Mesenchymal stem cell (in vitro differentiated cells and primary cell): ENCODE measurements at regions not wholly inside any gene's neighbourhood (a gene's known extent, or its start where the extent isn't known, plus 50 kb on each side); places are given as distances from the start of the nearest gene placed in this dataset.

Experiments used
- DNase-seq: peaks from one replicate; pipeline ENCODE4 v3.0.0-alpha.2; 2013
- H2AFZ ChIP-seq: one replicate; pipeline ENCODE4 v1.6.1; 2013; ENCODE audit warnings: low read depth, mild to moderate bottlenecking, control low read depth, inconsistent platforms, low read length, moderate library complexity
- H2AK5ac ChIP-seq: 2 replicates; pipeline ENCODE4 v1.6.1; 2013; ENCODE audit warnings: low read length, moderate library complexity, mild to moderate bottlenecking, inconsistent platforms; ENCODE audit not compliant: severe bottlenecking
- H2BK120ac ChIP-seq: one replicate; pipeline ENCODE4 v1.6.1; 2013; ENCODE audit warnings: low read depth, mild to moderate bottlenecking, inconsistent platforms, low read length, moderate library complexity
- H2BK12ac ChIP-seq, 2 experiments: one replicate each; pipeline ENCODE4 v1.6.1; 2013; ENCODE audit warnings: inconsistent platforms in 2 of 2, low read length in 2 of 2, mild to moderate bottlenecking in 2 of 2, moderate library complexity in 2 of 2, control low read depth in 1 of 2
- H2BK15ac ChIP-seq: one replicate; pipeline ENCODE4 v1.6.1; 2013; ENCODE audit warnings: mild to moderate bottlenecking, low read depth, inconsistent platforms; ENCODE audit not compliant: poor library complexity, severe bottlenecking
- H2BK5ac ChIP-seq: 2 replicates; pipeline ENCODE4 v1.6.1; 2013; ENCODE audit warnings: low read depth, mild to moderate bottlenecking, low read length, control low read depth, inconsistent platforms; ENCODE audit not compliant: poor library complexity, severe bottlenecking
- H3K14ac ChIP-seq, 2 experiments: one replicate each; pipeline ENCODE4 v1.6.1; 2013; ENCODE audit warnings: inconsistent platforms in 2 of 2, low read length in 2 of 2, control low read depth in 1 of 2, mild to moderate bottlenecking in 1 of 2, moderate library complexity in 1 of 2
- H3K18ac ChIP-seq, 2 experiments: one replicate each; pipeline ENCODE4 v1.6.1; 2013; ENCODE audit warnings: inconsistent platforms in 2 of 2, low read length in 2 of 2, control low read depth in 1 of 2, low read depth in 1 of 2, mild to moderate bottlenecking in 1 of 2
- H3K23ac ChIP-seq, 2 experiments: one replicate each; pipeline ENCODE4 v1.6.1; 2013; ENCODE audit warnings: inconsistent platforms in 2 of 2, low read length in 2 of 2, mild to moderate bottlenecking in 2 of 2, moderate library complexity in 2 of 2, control low read depth in 1 of 2
- H3K27ac ChIP-seq: 2 replicates; pipeline ENCODE4 v1.5.1; 2013; ENCODE audit warnings: mild to moderate bottlenecking, moderate library complexity, low read length, control low read depth, inconsistent platforms; ENCODE audit not compliant: poor library complexity, severe bottlenecking
- H3K27me3 ChIP-seq, 2 experiments: 2 replicates each; pipeline versions ENCODE4 v1.6.1 to v1.7.0; 2013; ENCODE audit warnings: low read length in 2 of 2, mild to moderate bottlenecking in 2 of 2, moderate library complexity in 2 of 2, control low read depth in 1 of 2, inconsistent platforms in 1 of 2; ENCODE audit not compliant: control insufficient read depth in 1 of 2, insufficient read depth in 1 of 2
- H3K36me3 ChIP-seq, 2 experiments: 2 replicates each; pipeline versions ENCODE4 v1.6.1 to v1.7.0; 2013; ENCODE audit warnings: low read length in 2 of 2, control low read depth in 1 of 2, inconsistent platforms in 1 of 2, low read depth in 1 of 2, mild to moderate bottlenecking in 1 of 2; ENCODE audit not compliant: insufficient read depth in 2 of 2, control insufficient read depth in 1 of 2
- H3K4ac ChIP-seq, 2 experiments: one replicate each; pipeline ENCODE4 v1.6.1; 2013; ENCODE audit warnings: inconsistent platforms in 2 of 2, low read length in 2 of 2, mild to moderate bottlenecking in 2 of 2, moderate library complexity in 2 of 2, control low read depth in 1 of 2, low read depth in 1 of 2
- H3K4me1 ChIP-seq: 2 replicates; pipeline ENCODE4 v1.6.1; 2013; ENCODE audit warnings: low read depth, low read length, control low read depth; ENCODE audit not compliant: control insufficient read depth, insufficient read depth
- H3K4me2 ChIP-seq: 2 replicates; pipeline ENCODE4 v1.6.1; 2013; ENCODE audit warnings: low read length, mild to moderate bottlenecking, inconsistent platforms; ENCODE audit not compliant: poor library complexity, severe bottlenecking
- H3K4me3 ChIP-seq, 2 experiments: 2 replicates each; pipeline versions ENCODE4 v1.5.1 to v1.7.0; 2013; ENCODE audit warnings: low read length in 2 of 2, mild to moderate bottlenecking in 2 of 2, control low read depth in 1 of 2, low read depth in 1 of 2; ENCODE audit not compliant: insufficient read depth in 1 of 2
- H3K79me1 ChIP-seq: replicated peaks from 2 replicates; pipeline ENCODE4 v1.6.1; 2013; ENCODE audit warnings: mild to moderate bottlenecking, control low read depth, low read length, inconsistent platforms; ENCODE audit not compliant: poor library complexity, severe bottlenecking
- H3K9ac ChIP-seq: 2 replicates; pipeline ENCODE4 v1.7.0; 2013; ENCODE audit warnings: mild to moderate bottlenecking, low read length, moderate library complexity
- H3K9me3 ChIP-seq: 2 replicates; pipeline ENCODE4 v1.7.0; 2013; ENCODE audit warnings: mild to moderate bottlenecking, low read length; ENCODE audit not compliant: control insufficient read depth
- H4K8ac ChIP-seq: one replicate; pipeline ENCODE4 v1.6.1; 2013; ENCODE audit warnings: inconsistent platforms, mild to moderate bottlenecking, low read length, moderate library complexity
- H4K91ac ChIP-seq: one replicate; pipeline ENCODE4 v1.6.1; 2013; ENCODE audit warnings: mild to moderate bottlenecking, low read length, inconsistent platforms
- WGBS: methylation state at CpG from one replicate; pipeline ENCODE4 v1.1.7; 2013; ENCODE audit warnings: mixed read lengths; 5-methylcytosine and 5-hydroxymethylcytosine counted together

- WGBS, result 96% methylated on average over 8 of the region's 8 CpGs
These were observed 81.4 kb upstream of the HEY2 start for GRCh38 chr6:125668071-125668470.

GRCh38 chr6:125670568-125670967 lies 78.9 kb upstream of the HEY2 start:
- Histone ChIP-seq H2BK15ac (no peak overlapping the region), H3K27me3 (peaks cover 0 to 16% of the 10 kb centered on the region in 2 experiments), H3K79me1 (no peaks in the 10 kb centered on the region), H3K4me1 (peaks cover 1% of the 10 kb centered on the region), H3K4me3 (no peak overlapping the region), H3K23ac (no peak overlapping the region), H3K36me3 (no peaks in the 10 kb centered on the region), H2BK5ac (no peak overlapping the region), H4K8ac (no peak overlapping the region), H3K27ac (no peak overlapping the region), H2BK12ac (no peak overlapping the region), H3K14ac (no peak overlapping the region), H3K9me3 (no peaks in the 10 kb centered on the region), H3K18ac (no peak overlapping the region), H2AFZ (no peak overlapping the region), H4K91ac (no peak overlapping the region), H2BK120ac (no peak overlapping the region), H2AK5ac (no peak overlapping the region), H3K9ac (no peak overlapping the region), H3K4ac (no peak overlapping the region), H3K4me2 (no peak overlapping the region)
- peak; percentile 1 for DNase-seq
- 27% methylated on average over 5 of the region's 5 CpGs for WGBS

More at GRCh38 chr6:125668071-125668470, 81.4 kb upstream of the HEY2 start:
- H3K14ac ChIP-seq, result peak overlapping the region in 1 of 2 experiments; percentile 59
- H2AFZ ChIP-seq, result no peak overlapping the region
- H3K27ac ChIP-seq, result no peak overlapping the region
- H3K18ac ChIP-seq, result no peak overlapping the region
- no peaks in the 10 kb centered on the region for H3K4me1 ChIP-seq
- peak overlapping the region; percentile 36 for H4K8ac ChIP-seq
- no peak overlapping the region for H3K23ac ChIP-seq
- H3K4me3 ChIP-seq, result no peak overlapping the region
- DNase-seq, result no peak
- H2BK5ac ChIP-seq, result no peak overlapping the region
- no peaks in the 10 kb centered on the region for H3K36me3 ChIP-seq
- no peak overlapping the region for H3K9ac ChIP-seq
- peaks cover 0 to 16% of the 10 kb centered on the region in 2 experiments for H3K27me3 ChIP-seq
- no peaks in the 10 kb centered on the region for H3K9me3 ChIP-seq
- no peak overlapping the region for H4K91ac ChIP-seq
- H3K79me1 ChIP-seq, result no peaks in the 10 kb centered on the region
- H2BK15ac ChIP-seq, result no peak overlapping the region
- no peak overlapping the region for H2BK120ac ChIP-seq
- no peak overlapping the region for H2AK5ac ChIP-seq
- no peak overlapping the region for H3K4ac ChIP-seq
- no peak overlapping the region for H2BK12ac ChIP-seq
- no peak overlapping the region for H3K4me2 ChIP-seq

GRCh38 chr6:125671323-125671722 lies 78.1 kb upstream of the HEY2 start:
- Histone ChIP-seq H3K27ac (no peak overlapping the region), H3K4me2 (no peak overlapping the region), H3K4me3 (no peak overlapping the region), H3K4me1 (peaks cover 1% of the 10 kb centered on the region), H3K4ac (no peak overlapping the region), H2BK120ac (no peak overlapping the region), H2AK5ac (no peak overlapping the region), H3K27me3 (peaks cover 0 to 19% of the 10 kb centered on the region in 2 experiments), H2BK12ac (no peak overlapping the region), H4K91ac (no peak overlapping the region), H3K14ac (no peak overlapping the region), H2BK5ac (no peak overlapping the region), H3K36me3 (no peaks in the 10 kb centered on the region), H3K9me3 (no peaks in the 10 kb centered on the region), H4K8ac (no peak overlapping the region), H2AFZ (no peak overlapping the region), H3K23ac (no peak overlapping the region), H3K79me1 (no peaks in the 10 kb centered on the region), H3K9ac (no peak overlapping the region), H3K18ac (no peak overlapping the region), H2BK15ac (no peak overlapping the region)
- no peak for DNase-seq
- 100% methylated on average over 1 of the region's 1 CpG for WGBS

- Histone ChIP-seq H2AFZ (no peak overlapping the region), H2BK12ac (no peak overlapping the region), H4K91ac (no peak overlapping the region), H3K4ac (no peak overlapping the region), H3K27ac (no peak overlapping the region), H3K9ac (no peak overlapping the region), H4K8ac (no peak overlapping the region), H2BK5ac (no peak overlapping the region), H3K18ac (no peak overlapping the region), H3K9me3 (no peaks in the 10 kb centered on the region), H3K27me3 (peaks cover 0 to 13% of the 10 kb centered on the region in 2 experiments), H3K4me1 (peaks cover 1% of the 10 kb centered on the region), H2BK15ac (no peak overlapping the region), H3K4me3 (no peak overlapping the region), H3K4me2 (no peak overlapping the region), H3K14ac (no peak overlapping the region), H3K36me3 (no peaks in the 10 kb centered on the region), H3K79me1 (no peaks in the 10 kb centered on the region), H2AK5ac (no peak overlapping the region), H2BK120ac (no peak overlapping the region), H3K23ac (no peak overlapping the region)
- no peak for DNase-seq
- WGBS, result 95% methylated on average over 4 of the region's 5 CpGs
These were observed 75.2 kb upstream of the HEY2 start for GRCh38 chr6:125674230-125674629.
